Astrocyte of the cerebellum (primary cell): ENCODE measurements at regions not wholly inside any gene's neighbourhood (a gene's known extent, or its start where the extent isn't known, plus 50 kb on each side); places are given as distances from the start of the nearest gene placed in this dataset.

ENCODE experiments used
- DNase-seq: peaks from one replicate; pipeline ENCODE4 v3.0.0-alpha.2; 2011; ENCODE audit warnings: low read depth
- H3K4me3 ChIP-seq: 2 replicates; pipeline ENCODE4 v1.5.1; 2011; ENCODE audit warnings: mild to moderate bottlenecking, low read depth, low read length, moderate library complexity
- in situ Hi-C: cut with HindIII; loops from 2 replicates; pipeline ENCODE4 v1.10.0; 2017; ENCODE audit warnings: low sequenced_read_pairs
- TF ChIP-seq, protein P1 (sequence below): IDR thresholded peaks from 2 replicates; pipeline ENCODE4 v1.5.1; 2012; ENCODE audit warnings: low read length, low read depth, moderate library complexity, mild to moderate bottlenecking; ENCODE audit errors: missing control alignments

DNA sequence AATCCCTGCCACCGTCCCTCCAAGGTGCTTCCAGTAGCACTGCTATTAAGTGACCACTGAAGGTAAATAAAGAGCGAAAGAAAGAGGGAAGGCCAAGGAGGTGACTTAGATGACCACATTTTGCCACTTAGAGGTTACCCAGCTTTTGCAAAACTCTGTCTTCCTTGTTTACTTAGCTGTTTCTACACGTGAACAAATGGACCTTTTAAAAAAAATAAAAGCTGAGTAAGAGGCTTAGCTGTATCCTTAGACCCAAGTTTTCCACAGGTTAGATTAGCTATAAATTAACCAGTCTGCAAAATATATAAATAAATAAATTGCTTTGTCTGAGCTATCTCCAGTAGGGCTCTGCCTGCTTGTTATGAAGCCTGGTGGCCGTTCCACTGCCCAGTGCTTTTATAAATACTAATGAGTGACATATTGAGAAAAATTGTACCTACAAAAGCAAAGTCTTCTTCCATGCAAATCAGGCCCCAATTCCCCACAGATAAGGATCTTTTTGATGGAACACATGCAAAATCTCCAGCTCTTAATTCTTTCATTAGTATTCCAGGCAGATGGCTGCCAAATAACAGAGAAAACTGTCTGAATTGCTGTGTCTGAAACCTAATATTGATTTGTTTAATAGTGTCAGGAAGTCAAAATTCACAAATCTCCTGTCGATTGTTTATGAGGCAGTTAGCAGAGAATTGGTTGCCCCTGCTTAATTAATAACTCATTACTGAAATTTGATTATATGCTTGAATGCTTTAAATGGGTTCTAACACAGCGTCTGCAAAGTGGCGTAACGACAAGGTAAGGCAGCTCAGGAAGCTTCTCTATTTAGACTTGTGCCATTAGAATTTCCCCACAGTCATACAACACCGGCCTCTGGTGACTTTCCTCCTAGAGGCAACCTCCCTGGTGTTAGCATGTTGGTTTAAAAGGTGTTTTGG lies 176.7 kb downstream of the EMX2 start:
- DNase-seq = no peak
- in situ Hi-C loops = no loop called here
- H3K4me3 ChIP-seq = no peak overlapping the region
- TF ChIP-seq, protein P1, sequence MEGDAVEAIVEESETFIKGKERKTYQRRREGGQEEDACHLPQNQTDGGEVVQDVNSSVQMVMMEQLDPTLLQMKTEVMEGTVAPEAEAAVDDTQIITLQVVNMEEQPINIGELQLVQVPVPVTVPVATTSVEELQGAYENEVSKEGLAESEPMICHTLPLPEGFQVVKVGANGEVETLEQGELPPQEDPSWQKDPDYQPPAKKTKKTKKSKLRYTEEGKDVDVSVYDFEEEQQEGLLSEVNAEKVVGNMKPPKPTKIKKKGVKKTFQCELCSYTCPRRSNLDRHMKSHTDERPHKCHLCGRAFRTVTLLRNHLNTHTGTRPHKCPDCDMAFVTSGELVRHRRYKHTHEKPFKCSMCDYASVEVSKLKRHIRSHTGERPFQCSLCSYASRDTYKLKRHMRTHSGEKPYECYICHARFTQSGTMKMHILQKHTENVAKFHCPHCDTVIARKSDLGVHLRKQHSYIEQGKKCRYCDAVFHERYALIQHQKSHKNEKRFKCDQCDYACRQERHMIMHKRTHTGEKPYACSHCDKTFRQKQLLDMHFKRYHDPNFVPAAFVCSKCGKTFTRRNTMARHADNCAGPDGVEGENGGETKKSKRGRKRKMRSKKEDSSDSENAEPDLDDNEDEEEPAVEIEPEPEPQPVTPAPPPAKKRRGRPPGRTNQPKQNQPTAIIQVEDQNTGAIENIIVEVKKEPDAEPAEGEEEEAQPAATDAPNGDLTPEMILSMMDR = no peak

DNA sequence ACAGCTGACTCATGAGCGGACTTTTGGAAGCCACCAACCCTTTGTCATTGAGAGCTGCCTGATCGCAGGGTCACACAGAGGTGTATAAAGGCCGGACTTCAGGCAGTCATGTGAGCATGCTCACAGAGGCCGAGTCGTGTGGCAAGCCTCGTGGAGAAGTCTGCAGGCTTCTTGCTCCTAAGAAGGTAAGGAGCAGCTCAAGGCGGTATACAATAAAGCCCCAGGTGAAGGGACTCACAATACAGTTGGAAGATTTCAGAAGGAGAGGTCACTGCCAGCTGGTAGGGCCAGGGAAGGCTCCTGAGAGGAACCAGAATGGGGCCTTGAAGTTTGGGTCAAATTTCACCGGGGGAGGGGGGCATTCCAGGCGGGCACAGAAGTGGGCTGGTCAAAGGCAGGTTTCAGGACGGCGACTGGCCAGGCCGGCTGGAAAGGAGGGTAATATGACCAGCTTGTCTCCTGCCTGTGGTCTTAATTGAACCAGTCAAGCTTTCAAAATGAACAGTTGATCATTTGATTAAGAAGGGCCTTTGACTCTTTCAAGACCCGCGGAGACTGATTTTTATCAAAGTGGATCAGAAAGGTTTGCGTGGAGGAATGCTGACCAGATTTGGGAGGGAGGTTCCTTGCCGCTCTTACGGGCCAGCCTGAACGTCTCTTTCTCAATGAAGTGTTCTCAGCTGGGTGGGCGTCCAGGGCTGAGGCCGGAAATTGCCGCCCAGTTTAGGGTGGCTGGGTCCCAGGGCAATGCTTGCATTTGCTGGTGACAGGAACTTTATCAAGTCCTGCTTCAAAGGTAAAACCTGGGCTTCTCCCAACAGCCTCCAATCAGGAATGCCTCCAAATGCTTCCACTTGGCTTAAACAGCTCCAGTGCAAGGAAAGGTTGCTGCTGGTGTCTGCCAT lies 178.6 kb downstream of the EMX2 start:
- TF ChIP-seq, protein P1 = no peak
- H3K4me3 ChIP-seq = no peak overlapping the region
- in situ Hi-C loops = no loop called here
- no peak for DNase-seq

GRCh38 chr10:117721873-117722272 lies 179.3 kb downstream of the EMX2 start:
- DNase-seq = no peak
- in situ Hi-C loops = no loop called here
- TF ChIP-seq, protein P1 = no peak

DNA sequence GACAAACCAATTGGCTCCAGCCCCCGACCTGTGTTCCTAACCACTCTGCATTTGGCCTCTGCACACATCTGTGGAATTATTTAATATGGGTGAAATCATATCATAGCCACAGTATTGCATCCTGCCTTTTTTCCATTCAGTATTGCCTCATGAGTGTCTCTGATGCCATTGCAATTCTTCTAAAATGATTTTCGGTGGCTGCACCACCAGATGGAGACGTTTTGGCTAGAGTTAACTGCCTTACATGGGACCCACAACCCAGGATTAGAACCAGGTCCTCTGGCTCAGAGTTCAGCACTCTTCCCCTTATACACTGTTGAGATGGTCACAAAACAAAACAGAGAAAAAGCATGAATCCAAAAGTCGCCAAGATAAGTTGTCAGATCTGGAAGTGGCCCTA lies 180.8 kb downstream of the EMX2 start:
- no peak for DNase-seq
- no peak overlapping the region for H3K4me3 ChIP-seq
- TF ChIP-seq, protein P1 = no peak
- in situ Hi-C loops = no loop called here

More at GRCh38 chr10:117721873-117722272, 179.3 kb downstream of the EMX2 start:
- H3K4me3 ChIP-seq = no peak overlapping the region

DNA sequence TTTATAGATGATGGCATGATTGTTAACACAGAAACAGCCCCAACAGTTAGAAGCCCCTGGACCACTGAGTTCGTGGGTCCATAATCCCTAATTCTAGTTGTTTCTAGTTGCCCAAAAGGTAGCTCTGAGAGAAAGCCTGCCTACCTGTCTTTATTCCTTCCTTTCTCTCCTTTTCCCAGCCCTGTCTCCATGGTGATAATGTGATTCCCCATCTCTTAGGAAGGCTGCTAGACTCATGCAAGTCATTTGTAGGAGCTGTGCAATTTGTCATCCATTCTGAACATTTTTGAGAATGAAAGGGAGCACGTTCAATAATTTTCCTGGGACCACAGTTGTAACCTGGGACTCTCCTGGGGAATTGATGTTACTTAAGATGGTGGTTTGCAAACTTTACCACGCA lies 183.4 kb downstream of the EMX2 start:
- TF ChIP-seq, protein P1 = no peak
- in situ Hi-C loops = no loop called here
- DNase-seq = no peak
- no peak overlapping the region for H3K4me3 ChIP-seq

DNA sequence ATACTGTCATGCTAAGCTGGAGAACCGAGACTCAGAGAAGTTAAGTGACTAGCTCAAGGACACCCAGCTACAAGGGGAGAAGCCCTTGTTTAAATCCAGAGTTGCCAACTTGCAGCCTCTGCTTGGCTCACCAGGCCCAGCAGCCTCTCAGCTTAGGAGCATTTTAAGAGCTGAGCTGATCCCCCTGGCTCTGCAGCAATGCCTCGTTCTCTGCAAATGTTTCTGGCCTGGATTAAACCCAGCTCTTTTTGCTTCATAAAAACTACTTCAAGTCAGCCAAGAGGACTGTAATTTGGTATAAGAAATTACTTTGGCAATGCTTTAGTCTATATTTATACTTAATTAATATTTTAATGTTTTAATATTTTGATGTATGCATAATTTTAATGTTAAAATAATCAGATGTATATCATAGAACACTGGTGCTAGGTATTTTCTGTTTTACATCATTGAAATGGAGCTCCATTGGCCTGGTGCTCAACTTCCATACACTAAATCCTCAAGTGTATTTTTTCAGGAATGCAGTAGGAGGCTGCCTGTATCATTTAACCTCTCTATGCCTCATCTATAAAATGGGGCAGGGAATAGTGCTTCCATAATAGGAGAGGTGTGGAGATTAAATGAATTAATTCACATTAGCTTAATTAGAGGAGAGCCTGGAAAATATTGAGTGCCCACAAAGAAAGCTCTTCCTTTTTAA lies 184.2 kb downstream of the EMX2 start:
- TF ChIP-seq, protein P1 = no peak
- in situ Hi-C loops = no loop called here
- DNase-seq = no peak
- H3K4me3 ChIP-seq = no peak overlapping the region
